HCT116 (cell line): ENCODE measurements at regions not wholly inside any gene's neighbourhood (a gene's known extent, or its start where the extent isn't known, plus 50 kb on each side); places are given as distances from the start of the nearest gene placed in this dataset.

Source experiments
- ATAC-seq: fragments of 200-7000 bp; cut with Tn5 transposase; 2 replicates; pipeline ENCODE4 v1.9.1; 2020; ENCODE audit warnings: mild to moderate bottlenecking, moderate library complexity
- BruUV-seq: library from RNA; stranded (reverse); fragments of 400-500 nt; replicated peaks from 2 replicates; lab custom pipeline; 2021; lab: Mats Ljungman, UMichigan
- CTCF ChIA-PET: fragments of 300-600 bp; sonication (Branson Sonifier 250); formaldehyde crosslinking; loops from one replicate; lab custom pipeline; 2021; ENCODE audit warnings: antibody characterized with exemption; lab: Charles Lee
- POLR2A ChIA-PET: fragments of 300-600, 350-600 bp; sonication (Branson Sonifier 250); formaldehyde crosslinking; loops from one replicate; lab custom pipeline; 2021; ENCODE audit warnings: antibody characterized with exemption; lab: Charles Lee
- RAD21 ChIA-PET, 2 experiments: fragments of 300-600 bp; sonication (Branson Sonifier 250); formaldehyde crosslinking; loops; one replicate each; lab custom pipeline; 2023; ENCODE audit warnings: low total read pairs in 2 of 2; ENCODE audit not compliant: uncharacterized antibody in 2 of 2, unreplicated experiment in 2 of 2, low non-redundant PET in 1 of 2; lab: Charles Lee
- DNase-seq: peaks from one replicate; pipeline ENCODE4 v3.0.0-alpha.2; 2010; ENCODE audit warnings: low read depth, low spot score
- H2AFZ ChIP-seq: fragments of 200-600 bp; shearing (Covaris generic), sonication (generic); 2 replicates; pipeline ENCODE4 v1.6.1; 2017; ENCODE audit warnings: low read depth, mixed run types, mixed read lengths, antibody characterized with exemption, low read length; ENCODE audit not compliant: poor library complexity, severe bottlenecking
- H3K27ac ChIP-seq: 2 replicates; pipeline ENCODE4 v1.5.1; 2012; ENCODE audit warnings: low read depth, low read length
- H3K27me3 ChIP-seq: fragments of 200-600 bp; sonication (generic); 2 replicates; pipeline ENCODE4 v1.6.1; 2016; ENCODE audit warnings: mixed run types, low read length, mixed read lengths; ENCODE audit not compliant: insufficient read depth
- H3K36me3 ChIP-seq, 2 experiments: fragments of 200-500 bp in 1 of 2; fragments of 200-600 bp in 1 of 2; sonication (Bioruptor generic) in 1 of 2; sonication (generic) in 1 of 2; 2 replicates each; pipeline versions ENCODE4 v1.5.1 to v1.6.1; 2014 to 2016; ENCODE audit warnings: low read length in 2 of 2, inconsistent platforms in 1 of 2, mixed read lengths in 1 of 2, mixed run types in 1 of 2; ENCODE audit not compliant: insufficient read depth in 2 of 2, control insufficient read depth in 1 of 2
- H3K4me1 ChIP-seq, 2 experiments: fragments of 200-600 bp in 1 of 2; sonication (generic) in 1 of 2; 2 replicates each; pipeline versions ENCODE4 v1.5.1 to v1.6.1; 2012 to 2017; ENCODE audit warnings: low read length in 2 of 2, inconsistent platforms in 1 of 2, mild to moderate bottlenecking in 1 of 2, mixed read lengths in 1 of 2, mixed run types in 1 of 2, moderate library complexity in 1 of 2; ENCODE audit not compliant: insufficient read depth in 2 of 2, control insufficient read depth in 1 of 2
- H3K4me2 ChIP-seq: fragments of 200-600 bp; sonication (generic); 2 replicates; pipeline ENCODE4 v1.6.1; 2017; ENCODE audit warnings: mixed run types, low read length, mixed read lengths
- H3K4me3 ChIP-seq, 2 experiments: fragments of 200-600 bp in 1 of 2; sonication (generic) in 1 of 2; replicated peaks in 1 of 2; 2 replicates each; pipeline ENCODE4 v1.5.1; 2011 to 2016; ENCODE audit warnings: low read length in 2 of 2, control low read depth in 1 of 2, low read depth in 1 of 2, mild to moderate bottlenecking in 1 of 2, mixed read lengths in 1 of 2, mixed run types in 1 of 2
- H3K79me2 ChIP-seq: fragments of 200-600 bp; sonication (generic); 2 replicates; pipeline ENCODE4 v1.6.1; 2017; ENCODE audit warnings: mild to moderate bottlenecking, mixed run types, low read length, moderate library complexity, mixed read lengths; ENCODE audit not compliant: insufficient read depth
- H3K9ac ChIP-seq: fragments of 200-600 bp; sonication (generic); 2 replicates; pipeline ENCODE4 v1.6.1; 2016; ENCODE audit warnings: low read length, mixed read lengths
- H3K9me2 ChIP-seq: fragments of 200-600 bp; sonication (generic), shearing (Covaris generic); 2 replicates; pipeline ENCODE4 v1.6.1; 2017; ENCODE audit warnings: mixed run types, mild to moderate bottlenecking, moderate library complexity; ENCODE audit not compliant: insufficient read depth
- H3K9me3 ChIP-seq, 2 experiments: fragments of 200-500 bp in 1 of 2; fragments of 200-600 bp in 1 of 2; sonication (Bioruptor generic) in 1 of 2; sonication (generic) in 1 of 2; 2 replicates each; pipeline ENCODE4 v1.6.1; 2014 to 2017; ENCODE audit warnings: low read length in 2 of 2, mixed read lengths in 2 of 2, inconsistent platforms in 1 of 2, low read depth in 1 of 2, mild to moderate bottlenecking in 1 of 2, mixed run types in 1 of 2, moderate library complexity in 1 of 2; ENCODE audit not compliant: control insufficient read depth in 1 of 2, insufficient read depth in 1 of 2
- H4K20me1 ChIP-seq: fragments of 200-600 bp; sonication (generic), shearing (Covaris generic); 2 replicates; pipeline ENCODE4 v1.6.1; 2017; ENCODE audit warnings: mixed run types, mild to moderate bottlenecking, moderate library complexity; ENCODE audit not compliant: insufficient read depth
- CBX3 ChIP-seq: IDR thresholded peaks from 2 replicates; pipeline ENCODE4 v1.6.1; 2012; ENCODE audit warnings: low read depth
- EGR1 ChIP-seq: IDR thresholded peaks from 2 replicates; pipeline ENCODE4 v1.6.1; 2012; ENCODE audit warnings: low read depth
- ELF1 ChIP-seq: IDR thresholded peaks from 2 replicates; pipeline ENCODE4 v1.6.1; 2012; ENCODE audit warnings: low read depth, borderline replicate concordance
- EZH2 ChIP-seq: fragments of 200-600 bp; sonication (generic); IDR thresholded peaks from 2 replicates; pipeline ENCODE4 v1.6.1; 2017; ENCODE audit warnings: antibody characterized with exemption, mixed run types
- JUND ChIP-seq: IDR thresholded peaks from 2 replicates; pipeline ENCODE4 v1.6.1; 2012
- POLR2AphosphoS5 ChIP-seq: IDR thresholded peaks from 2 replicates; pipeline ENCODE4 v1.6.1; 2011; ENCODE audit warnings: mild to moderate bottlenecking, low read depth, low read length, moderate library complexity
- RAD21 ChIP-seq: IDR thresholded peaks from 2 replicates; pipeline ENCODE4 v1.6.1; 2012; ENCODE audit warnings: low read depth, mild to moderate bottlenecking
- SRF ChIP-seq: IDR thresholded peaks from 2 replicates; pipeline ENCODE4 v1.6.1; 2012; ENCODE audit warnings: low read depth
- TCF7L2 ChIP-seq: IDR thresholded peaks from 2 replicates; pipeline ENCODE4 v1.7.0; 2011; ENCODE audit warnings: borderline replicate concordance, inconsistent platforms; ENCODE audit not compliant: insufficient read depth, insufficient read length; ENCODE audit errors: extremely low read depth
- ZFX ChIP-seq: fragments of 450-650 bp; IDR thresholded peaks from 2 replicates; pipeline ENCODE4 v1.6.1; 2017
- ZNF274 ChIP-seq: fragments of 200-500 bp; sonication (Bioruptor generic); IDR thresholded peaks from 2 replicates; pipeline ENCODE4 v1.6.1; 2014; ENCODE audit warnings: mild to moderate bottlenecking, low read depth, low read length, inconsistent platforms
- intact Hi-C: fragments of 100-400 bp; cut with micrococcal nuclease; formaldehyde crosslinking; loops from 2 replicates; pipeline ENCODE4 v1.10.0; 2022
- TF ChIP-seq, protein P1 (sequence below), 3 experiments: fragments of 200-600 bp in 1 of 3; sonication (generic) in 1 of 3; IDR thresholded peaks in 2 of 3; conservative IDR thresholded peaks in 1 of 3; 2 replicates each; pipeline ENCODE4 v1.5.1; 2012 to 2017; ENCODE audit warnings: low read depth in 2 of 3, low read length in 2 of 3, antibody characterized with exemption in 1 of 3, borderline replicate concordance in 1 of 3, control low read depth in 1 of 3, mild to moderate bottlenecking in 1 of 3, mixed read lengths in 1 of 3, mixed run types in 1 of 3, moderate library complexity in 1 of 3; ENCODE audit not compliant: insufficient read depth in 1 of 3
- TF ChIP-seq, protein P2 (sequence below): IDR thresholded peaks from 2 replicates; pipeline ENCODE4 v1.6.1; 2011; ENCODE audit warnings: mild to moderate bottlenecking, low read length, moderate library complexity; ENCODE audit not compliant: insufficient replicate concordance; ENCODE audit errors: extremely low read depth
- TF ChIP-seq, protein P3 (sequence below): IDR thresholded peaks from 2 replicates; pipeline ENCODE4 v1.6.1; 2012; ENCODE audit warnings: low read depth

DNA sequence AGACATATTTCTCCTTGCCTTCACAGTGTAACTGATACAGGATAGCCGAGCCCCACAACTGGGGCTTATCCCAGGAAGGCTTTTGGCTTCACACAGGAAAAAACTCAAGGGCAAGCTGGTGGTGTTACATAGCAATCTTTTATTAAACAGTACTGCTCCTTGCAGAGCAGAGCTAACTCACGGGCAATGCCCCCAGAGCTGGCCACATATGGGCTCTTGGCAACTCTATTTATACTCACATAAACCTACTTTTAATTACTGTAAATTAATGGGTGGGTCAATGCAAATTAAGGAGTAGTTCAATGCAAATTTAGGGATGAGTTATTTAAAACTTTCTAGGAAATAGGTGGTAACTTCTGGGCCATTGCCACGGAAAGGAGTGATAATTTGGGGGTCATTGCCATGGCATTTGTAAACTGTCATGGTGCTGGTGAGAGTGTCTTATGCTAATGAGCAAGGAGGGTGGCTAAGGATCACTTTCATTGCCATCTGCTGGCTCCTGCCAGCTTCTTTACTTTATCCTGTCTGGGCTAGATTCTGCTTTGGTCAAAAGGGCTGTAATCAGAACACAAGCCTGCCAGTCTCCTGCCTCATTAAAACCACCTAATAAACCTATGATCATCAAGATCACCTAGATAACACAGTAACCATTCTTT, 288.8 kb downstream of the CENPC start:
- ChIA-PET CTCF (no interaction called here), RAD21 (no interaction called here), POLR2A (no interaction called here)
- Histone ChIP-seq H3K9me2 (no peaks in the 10 kb centered on the region), H2AFZ (no peak overlapping the region), H3K4me3 (no peak overlapping the region), H3K79me2 (no peaks in the 10 kb centered on the region), H3K4me2 (no peak overlapping the region), H3K4me1 (no peaks in the 10 kb centered on the region), H3K27me3 (no peaks in the 10 kb centered on the region), H3K36me3 (no peaks in the 10 kb centered on the region), H3K9me3 (peaks cover 0 to 13% of the 10 kb centered on the region in 2 experiments; a peak in 2 of 4 replicates), H3K9ac (no peak overlapping the region), H4K20me1 (no peaks in the 10 kb centered on the region), H3K27ac (no peak overlapping the region)
- BruUV-seq = no TSS peak
- intact Hi-C loops = no loop called here
- ATAC-seq (no peak), DNase-seq (no peak)
- TF ChIP-seq ZFX (no peak), ELF1 (no peak), JUND (no peak), SRF (no peak), POLR2AphosphoS5 (no peak), CBX3 (no peak), EGR1 (no peak), RAD21 (no peak), TCF7L2 (no peak), EZH2 (no peak), ZNF274 (no peak)
- TF ChIP-seq, protein P1, sequence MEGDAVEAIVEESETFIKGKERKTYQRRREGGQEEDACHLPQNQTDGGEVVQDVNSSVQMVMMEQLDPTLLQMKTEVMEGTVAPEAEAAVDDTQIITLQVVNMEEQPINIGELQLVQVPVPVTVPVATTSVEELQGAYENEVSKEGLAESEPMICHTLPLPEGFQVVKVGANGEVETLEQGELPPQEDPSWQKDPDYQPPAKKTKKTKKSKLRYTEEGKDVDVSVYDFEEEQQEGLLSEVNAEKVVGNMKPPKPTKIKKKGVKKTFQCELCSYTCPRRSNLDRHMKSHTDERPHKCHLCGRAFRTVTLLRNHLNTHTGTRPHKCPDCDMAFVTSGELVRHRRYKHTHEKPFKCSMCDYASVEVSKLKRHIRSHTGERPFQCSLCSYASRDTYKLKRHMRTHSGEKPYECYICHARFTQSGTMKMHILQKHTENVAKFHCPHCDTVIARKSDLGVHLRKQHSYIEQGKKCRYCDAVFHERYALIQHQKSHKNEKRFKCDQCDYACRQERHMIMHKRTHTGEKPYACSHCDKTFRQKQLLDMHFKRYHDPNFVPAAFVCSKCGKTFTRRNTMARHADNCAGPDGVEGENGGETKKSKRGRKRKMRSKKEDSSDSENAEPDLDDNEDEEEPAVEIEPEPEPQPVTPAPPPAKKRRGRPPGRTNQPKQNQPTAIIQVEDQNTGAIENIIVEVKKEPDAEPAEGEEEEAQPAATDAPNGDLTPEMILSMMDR (IDR thresholded peaks at IDR 0.05 in 2 of 3, conservative IDR thresholded peaks at IDR 0.05 in 1 of 3; ENCODE audit: borderline replicate concordance in 1 of 3, insufficient read depth in 1 of 3, low read depth in 2 of 3, low read length in 2 of 3) = no peak
- TF ChIP-seq, protein P2, sequence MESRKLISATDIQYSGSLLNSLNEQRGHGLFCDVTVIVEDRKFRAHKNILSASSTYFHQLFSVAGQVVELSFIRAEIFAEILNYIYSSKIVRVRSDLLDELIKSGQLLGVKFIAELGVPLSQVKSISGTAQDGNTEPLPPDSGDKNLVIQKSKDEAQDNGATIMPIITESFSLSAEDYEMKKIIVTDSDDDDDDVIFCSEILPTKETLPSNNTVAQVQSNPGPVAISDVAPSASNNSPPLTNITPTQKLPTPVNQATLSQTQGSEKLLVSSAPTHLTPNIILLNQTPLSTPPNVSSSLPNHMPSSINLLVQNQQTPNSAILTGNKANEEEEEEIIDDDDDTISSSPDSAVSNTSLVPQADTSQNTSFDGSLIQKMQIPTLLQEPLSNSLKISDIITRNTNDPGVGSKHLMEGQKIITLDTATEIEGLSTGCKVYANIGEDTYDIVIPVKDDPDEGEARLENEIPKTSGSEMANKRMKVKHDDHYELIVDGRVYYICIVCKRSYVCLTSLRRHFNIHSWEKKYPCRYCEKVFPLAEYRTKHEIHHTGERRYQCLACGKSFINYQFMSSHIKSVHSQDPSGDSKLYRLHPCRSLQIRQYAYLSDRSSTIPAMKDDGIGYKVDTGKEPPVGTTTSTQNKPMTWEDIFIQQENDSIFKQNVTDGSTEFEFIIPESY = no peak
- TF ChIP-seq, protein P3, sequence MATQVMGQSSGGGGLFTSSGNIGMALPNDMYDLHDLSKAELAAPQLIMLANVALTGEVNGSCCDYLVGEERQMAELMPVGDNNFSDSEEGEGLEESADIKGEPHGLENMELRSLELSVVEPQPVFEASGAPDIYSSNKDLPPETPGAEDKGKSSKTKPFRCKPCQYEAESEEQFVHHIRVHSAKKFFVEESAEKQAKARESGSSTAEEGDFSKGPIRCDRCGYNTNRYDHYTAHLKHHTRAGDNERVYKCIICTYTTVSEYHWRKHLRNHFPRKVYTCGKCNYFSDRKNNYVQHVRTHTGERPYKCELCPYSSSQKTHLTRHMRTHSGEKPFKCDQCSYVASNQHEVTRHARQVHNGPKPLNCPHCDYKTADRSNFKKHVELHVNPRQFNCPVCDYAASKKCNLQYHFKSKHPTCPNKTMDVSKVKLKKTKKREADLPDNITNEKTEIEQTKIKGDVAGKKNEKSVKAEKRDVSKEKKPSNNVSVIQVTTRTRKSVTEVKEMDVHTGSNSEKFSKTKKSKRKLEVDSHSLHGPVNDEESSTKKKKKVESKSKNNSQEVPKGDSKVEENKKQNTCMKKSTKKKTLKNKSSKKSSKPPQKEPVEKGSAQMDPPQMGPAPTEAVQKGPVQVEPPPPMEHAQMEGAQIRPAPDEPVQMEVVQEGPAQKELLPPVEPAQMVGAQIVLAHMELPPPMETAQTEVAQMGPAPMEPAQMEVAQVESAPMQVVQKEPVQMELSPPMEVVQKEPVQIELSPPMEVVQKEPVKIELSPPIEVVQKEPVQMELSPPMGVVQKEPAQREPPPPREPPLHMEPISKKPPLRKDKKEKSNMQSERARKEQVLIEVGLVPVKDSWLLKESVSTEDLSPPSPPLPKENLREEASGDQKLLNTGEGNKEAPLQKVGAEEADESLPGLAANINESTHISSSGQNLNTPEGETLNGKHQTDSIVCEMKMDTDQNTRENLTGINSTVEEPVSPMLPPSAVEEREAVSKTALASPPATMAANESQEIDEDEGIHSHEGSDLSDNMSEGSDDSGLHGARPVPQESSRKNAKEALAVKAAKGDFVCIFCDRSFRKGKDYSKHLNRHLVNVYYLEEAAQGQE = no peak
- TF ChIP-seq, all 23 proteins: peak for 0
